ENCODE measurements at regions not wholly inside any gene's neighbourhood (a gene's known extent, or its start where the extent isn't known, plus 50 kb on each side); places are given as distances from the start of the nearest gene placed in this dataset.

DNA sequence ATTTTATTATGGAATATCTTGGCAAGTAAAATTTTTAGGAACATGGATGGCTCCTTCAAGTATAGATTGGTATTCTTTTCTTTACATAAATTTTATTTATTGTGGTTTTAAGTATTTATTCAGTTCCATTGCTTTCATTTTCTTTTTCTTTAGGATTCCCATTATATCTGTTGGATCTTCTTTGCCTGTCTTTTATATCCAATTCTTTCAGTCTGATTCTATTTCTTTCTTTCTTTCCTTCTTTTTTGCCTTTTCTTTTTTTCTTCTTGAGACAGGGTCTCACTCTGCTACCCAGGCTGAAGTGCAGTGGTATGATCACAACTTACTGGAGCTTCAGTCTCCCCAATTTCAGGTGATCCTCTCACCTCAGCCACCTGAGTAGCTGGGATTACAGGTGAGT, 74.2 kb upstream of the GLI3 start:
- Histone ChIP-seq H3K27ac (no peak overlapping the region), H3K4me3 (no peak overlapping the region), H3K4me1 (replicated peaks in 1 of 2) (no peaks in the 10 kb centered on the region)
- ATAC-seq (replicated peaks in 6 of 8): no peak
- in situ Hi-C loops (cut with MboI; ENCODE audit: low pct_unique_long_range_greater_than_20kb in 2 of 9, low sequenced_read_pairs in 9 of 9, unreplicated experiment in 9 of 9): no loop called here

DNA sequence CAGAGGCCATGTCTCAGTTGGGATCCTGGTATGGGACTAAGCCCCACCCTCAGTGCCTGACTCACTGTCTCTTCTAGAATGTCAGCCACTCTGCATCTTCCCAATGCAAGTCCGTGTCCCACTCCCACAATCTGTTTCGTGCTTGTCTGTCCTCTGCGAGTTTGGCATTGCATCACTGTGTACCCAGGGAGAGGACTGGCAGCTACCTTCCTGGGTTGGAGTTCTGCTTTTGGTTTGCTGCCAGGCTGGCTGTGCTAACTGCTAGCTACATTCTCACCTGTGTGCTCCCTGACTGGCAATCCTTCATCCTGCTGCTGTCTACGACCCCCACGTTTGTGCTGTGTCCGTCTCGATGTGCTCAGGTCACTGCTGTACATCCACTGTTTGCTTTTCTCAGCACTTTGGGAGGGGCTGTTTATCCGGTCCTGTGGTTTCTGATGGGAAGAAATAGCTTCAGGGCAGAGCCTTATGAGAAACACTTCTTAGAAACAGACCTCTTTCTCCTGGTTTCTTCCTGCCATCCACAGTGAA, 56.0 kb upstream of the GLI3 start:
- peak in 4 of 8 experiments; percentile 70 to 95 (median 84) for ATAC-seq (replicated peaks in 6 of 8)
- no peak overlapping the region for H3K4me3 ChIP-seq
- no peaks in the 10 kb centered on the region for H3K4me1 ChIP-seq (replicated peaks in 1 of 2)
- H3K27ac ChIP-seq: no peak overlapping the region
- in situ Hi-C loops (cut with MboI; ENCODE audit: low pct_unique_long_range_greater_than_20kb in 2 of 9, low sequenced_read_pairs in 9 of 9, unreplicated experiment in 9 of 9): no loop called here
- WGBS, 10 experiments: 20 to 93% (median 69%) methylated on average over 1 to 7 of the region's 8 CpGs; no CpG with 5 or more reads in 4 of the 10 experiments

DNA sequence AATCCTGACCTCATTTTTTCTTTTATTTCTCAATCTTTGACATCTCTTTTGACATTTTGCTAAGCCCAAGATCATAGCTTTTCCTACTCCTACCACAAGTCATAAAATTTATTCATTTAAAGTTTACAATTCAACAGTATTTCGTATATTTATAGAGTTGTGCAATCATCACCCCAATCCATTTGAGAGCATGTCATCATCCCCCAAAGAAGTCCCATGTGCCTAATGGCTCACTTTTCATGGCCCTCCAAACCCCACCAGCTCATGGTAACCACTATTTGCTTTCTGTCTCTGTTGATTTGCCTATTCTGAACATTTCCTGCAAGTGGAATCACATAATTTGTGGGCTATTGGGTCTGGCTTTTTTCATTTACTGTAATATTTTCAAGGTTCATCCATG, 52.5 kb upstream of the GLI3 start:
- 42 to 100% (median 100%) methylated on average over 1 of the region's 1 CpG; no CpG with 5 or more reads in 1 of the 10 experiments for WGBS, 10 experiments
- no peak for ATAC-seq (replicated peaks in 6 of 8)
- in situ Hi-C loops (cut with MboI; ENCODE audit: low pct_unique_long_range_greater_than_20kb in 2 of 9, low sequenced_read_pairs in 9 of 9, unreplicated experiment in 9 of 9): no loop called here
- Histone ChIP-seq H3K4me3 (no peak overlapping the region), H3K27ac (no peak overlapping the region), H3K4me1 (replicated peaks in 1 of 2) (no peaks in the 10 kb centered on the region)
